HCT116 (cell line): ENCODE measurements at regions not wholly inside any gene's neighbourhood (a gene's known extent, or its start where the extent isn't known, plus 50 kb on each side); places are given as distances from the start of the nearest gene placed in this dataset.

Experiments used
- ATAC-seq: fragments of 200-7000 bp; cut with Tn5 transposase; 2 replicates; pipeline ENCODE4 v1.9.1; 2020; ENCODE audit warnings: mild to moderate bottlenecking, moderate library complexity
- BruUV-seq: library from RNA; stranded (reverse); fragments of 400-500 nt; replicated peaks from 2 replicates; lab custom pipeline; 2021; lab: Mats Ljungman, UMichigan
- CTCF ChIA-PET: fragments of 300-600 bp; sonication (Branson Sonifier 250); formaldehyde crosslinking; loops from one replicate; lab custom pipeline; 2021; ENCODE audit warnings: antibody characterized with exemption; lab: Charles Lee
- POLR2A ChIA-PET: fragments of 300-600, 350-600 bp; sonication (Branson Sonifier 250); formaldehyde crosslinking; loops from one replicate; lab custom pipeline; 2021; ENCODE audit warnings: antibody characterized with exemption; lab: Charles Lee
- RAD21 ChIA-PET, 2 experiments: fragments of 300-600 bp; sonication (Branson Sonifier 250); formaldehyde crosslinking; loops; one replicate each; lab custom pipeline; 2023; ENCODE audit warnings: low total read pairs in 2 of 2; ENCODE audit not compliant: uncharacterized antibody in 2 of 2, unreplicated experiment in 2 of 2, low non-redundant PET in 1 of 2; lab: Charles Lee
- DNase-seq: peaks from one replicate; pipeline ENCODE4 v3.0.0-alpha.2; 2010; ENCODE audit warnings: low read depth, low spot score
- H2AFZ ChIP-seq: fragments of 200-600 bp; shearing (Covaris generic), sonication (generic); 2 replicates; pipeline ENCODE4 v1.6.1; 2017; ENCODE audit warnings: low read depth, mixed run types, mixed read lengths, antibody characterized with exemption, low read length; ENCODE audit not compliant: poor library complexity, severe bottlenecking
- H3K27ac ChIP-seq: 2 replicates; pipeline ENCODE4 v1.5.1; 2012; ENCODE audit warnings: low read depth, low read length
- H3K27me3 ChIP-seq: fragments of 200-600 bp; sonication (generic); 2 replicates; pipeline ENCODE4 v1.6.1; 2016; ENCODE audit warnings: mixed run types, low read length, mixed read lengths; ENCODE audit not compliant: insufficient read depth
- H3K36me3 ChIP-seq, 2 experiments: fragments of 200-500 bp in 1 of 2; fragments of 200-600 bp in 1 of 2; sonication (Bioruptor generic) in 1 of 2; sonication (generic) in 1 of 2; 2 replicates each; pipeline versions ENCODE4 v1.5.1 to v1.6.1; 2014 to 2016; ENCODE audit warnings: low read length in 2 of 2, inconsistent platforms in 1 of 2, mixed read lengths in 1 of 2, mixed run types in 1 of 2; ENCODE audit not compliant: insufficient read depth in 2 of 2, control insufficient read depth in 1 of 2
- H3K4me1 ChIP-seq, 2 experiments: fragments of 200-600 bp in 1 of 2; sonication (generic) in 1 of 2; 2 replicates each; pipeline versions ENCODE4 v1.5.1 to v1.6.1; 2012 to 2017; ENCODE audit warnings: low read length in 2 of 2, inconsistent platforms in 1 of 2, mild to moderate bottlenecking in 1 of 2, mixed read lengths in 1 of 2, mixed run types in 1 of 2, moderate library complexity in 1 of 2; ENCODE audit not compliant: insufficient read depth in 2 of 2, control insufficient read depth in 1 of 2
- H3K4me2 ChIP-seq: fragments of 200-600 bp; sonication (generic); 2 replicates; pipeline ENCODE4 v1.6.1; 2017; ENCODE audit warnings: mixed run types, low read length, mixed read lengths
- H3K4me3 ChIP-seq, 2 experiments: fragments of 200-600 bp in 1 of 2; sonication (generic) in 1 of 2; replicated peaks in 1 of 2; 2 replicates each; pipeline ENCODE4 v1.5.1; 2011 to 2016; ENCODE audit warnings: low read length in 2 of 2, control low read depth in 1 of 2, low read depth in 1 of 2, mild to moderate bottlenecking in 1 of 2, mixed read lengths in 1 of 2, mixed run types in 1 of 2
- H3K79me2 ChIP-seq: fragments of 200-600 bp; sonication (generic); 2 replicates; pipeline ENCODE4 v1.6.1; 2017; ENCODE audit warnings: mild to moderate bottlenecking, mixed run types, low read length, moderate library complexity, mixed read lengths; ENCODE audit not compliant: insufficient read depth
- H3K9ac ChIP-seq: fragments of 200-600 bp; sonication (generic); 2 replicates; pipeline ENCODE4 v1.6.1; 2016; ENCODE audit warnings: low read length, mixed read lengths
- H3K9me2 ChIP-seq: fragments of 200-600 bp; sonication (generic), shearing (Covaris generic); 2 replicates; pipeline ENCODE4 v1.6.1; 2017; ENCODE audit warnings: mixed run types, mild to moderate bottlenecking, moderate library complexity; ENCODE audit not compliant: insufficient read depth
- H3K9me3 ChIP-seq, 2 experiments: fragments of 200-500 bp in 1 of 2; fragments of 200-600 bp in 1 of 2; sonication (Bioruptor generic) in 1 of 2; sonication (generic) in 1 of 2; 2 replicates each; pipeline ENCODE4 v1.6.1; 2014 to 2017; ENCODE audit warnings: low read length in 2 of 2, mixed read lengths in 2 of 2, inconsistent platforms in 1 of 2, low read depth in 1 of 2, mild to moderate bottlenecking in 1 of 2, mixed run types in 1 of 2, moderate library complexity in 1 of 2; ENCODE audit not compliant: control insufficient read depth in 1 of 2, insufficient read depth in 1 of 2
- H4K20me1 ChIP-seq: fragments of 200-600 bp; sonication (generic), shearing (Covaris generic); 2 replicates; pipeline ENCODE4 v1.6.1; 2017; ENCODE audit warnings: mixed run types, mild to moderate bottlenecking, moderate library complexity; ENCODE audit not compliant: insufficient read depth
- ATF3 ChIP-seq: IDR thresholded peaks from 2 replicates; pipeline ENCODE4 v1.6.1; 2012
- CBX3 ChIP-seq: IDR thresholded peaks from 2 replicates; pipeline ENCODE4 v1.6.1; 2012; ENCODE audit warnings: low read depth
- EGR1 ChIP-seq: IDR thresholded peaks from 2 replicates; pipeline ENCODE4 v1.6.1; 2012; ENCODE audit warnings: low read depth
- ELF1 ChIP-seq: IDR thresholded peaks from 2 replicates; pipeline ENCODE4 v1.6.1; 2012; ENCODE audit warnings: low read depth, borderline replicate concordance
- EZH2 ChIP-seq: fragments of 200-600 bp; sonication (generic); IDR thresholded peaks from 2 replicates; pipeline ENCODE4 v1.6.1; 2017; ENCODE audit warnings: antibody characterized with exemption, mixed run types
- EZH2phosphoT487 ChIP-seq: fragments of 200-600 bp; IDR thresholded peaks from 2 replicates; pipeline ENCODE4 v1.6.1; 2018; ENCODE audit warnings: antibody characterized with exemption, borderline replicate concordance
- JUND ChIP-seq: IDR thresholded peaks from 2 replicates; pipeline ENCODE4 v1.6.1; 2012
- POLR2A ChIP-seq: IDR thresholded peaks from 2 replicates; pipeline ENCODE4 v1.7.0; 2011; ENCODE audit warnings: borderline replicate concordance; ENCODE audit not compliant: insufficient read depth, insufficient read length; ENCODE audit errors: extremely low read depth
- REST ChIP-seq: IDR thresholded peaks from 2 replicates; pipeline ENCODE4 v1.6.1; 2012; ENCODE audit warnings: low read depth
- SIN3A ChIP-seq: IDR thresholded peaks from 2 replicates; pipeline ENCODE4 v1.6.1; 2012; ENCODE audit warnings: low read depth
- SP1 ChIP-seq: IDR thresholded peaks from 2 replicates; pipeline ENCODE4 v1.6.1; 2012; ENCODE audit warnings: low read depth
- SRF ChIP-seq: IDR thresholded peaks from 2 replicates; pipeline ENCODE4 v1.6.1; 2012; ENCODE audit warnings: low read depth
- TCF7L2 ChIP-seq: IDR thresholded peaks from 2 replicates; pipeline ENCODE4 v1.7.0; 2011; ENCODE audit warnings: borderline replicate concordance, inconsistent platforms; ENCODE audit not compliant: insufficient read depth, insufficient read length; ENCODE audit errors: extremely low read depth
- ZFX ChIP-seq: fragments of 450-650 bp; IDR thresholded peaks from 2 replicates; pipeline ENCODE4 v1.6.1; 2017
- ZNF274 ChIP-seq: fragments of 200-500 bp; sonication (Bioruptor generic); IDR thresholded peaks from 2 replicates; pipeline ENCODE4 v1.6.1; 2014; ENCODE audit warnings: mild to moderate bottlenecking, low read depth, low read length, inconsistent platforms
- intact Hi-C: fragments of 100-400 bp; cut with micrococcal nuclease; formaldehyde crosslinking; loops from 2 replicates; pipeline ENCODE4 v1.10.0; 2022
- TF ChIP-seq, protein P1 (sequence below), 3 experiments: fragments of 200-600 bp in 1 of 3; sonication (generic) in 1 of 3; IDR thresholded peaks in 2 of 3; conservative IDR thresholded peaks in 1 of 3; 2 replicates each; pipeline ENCODE4 v1.5.1; 2012 to 2017; ENCODE audit warnings: low read depth in 2 of 3, low read length in 2 of 3, antibody characterized with exemption in 1 of 3, borderline replicate concordance in 1 of 3, control low read depth in 1 of 3, mild to moderate bottlenecking in 1 of 3, mixed read lengths in 1 of 3, mixed run types in 1 of 3, moderate library complexity in 1 of 3; ENCODE audit not compliant: insufficient read depth in 1 of 3

DNA sequence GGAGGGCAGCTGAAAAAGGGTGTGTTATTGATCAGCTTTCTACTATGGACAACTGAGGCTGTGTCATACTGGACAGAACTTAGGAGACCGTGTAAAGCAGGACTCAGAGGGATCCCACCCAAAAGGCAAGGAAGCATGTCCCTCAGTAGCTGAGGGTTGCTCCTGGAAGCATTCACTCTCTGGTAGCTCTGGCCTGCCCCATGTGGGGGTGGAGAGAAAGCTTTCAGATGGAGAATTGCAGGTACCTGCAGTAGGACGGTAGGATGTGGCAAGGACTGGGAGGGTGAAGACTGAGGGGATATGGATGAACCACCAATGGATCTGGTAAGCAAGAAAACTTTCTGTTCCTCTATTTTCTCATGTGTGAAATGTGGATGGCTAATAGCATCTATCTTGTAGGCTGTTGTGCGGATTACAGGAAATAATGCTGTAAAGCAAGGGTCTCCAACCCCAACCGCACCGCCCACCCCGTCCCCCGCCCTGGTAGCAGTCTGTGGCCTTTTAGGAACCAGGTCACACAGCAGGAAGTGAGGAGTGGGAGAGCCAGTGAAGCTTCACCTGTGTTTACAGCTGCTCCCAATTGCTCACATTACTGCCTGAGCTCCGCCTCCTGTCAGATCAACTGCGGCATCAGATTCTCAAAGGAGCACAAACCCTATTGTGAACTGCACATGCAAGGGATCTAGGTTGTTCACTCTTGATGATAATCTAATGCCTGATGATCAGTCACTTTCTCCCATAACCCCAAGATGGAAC, 157.7 kb upstream of the PROK2 start:
- Histone ChIP-seq H3K9ac (no peak overlapping the region), H3K79me2 (no peaks in the 10 kb centered on the region), H3K9me3 (no peaks in the 10 kb centered on the region), H3K36me3 (no peaks in the 10 kb centered on the region), H3K4me1 (no peaks in the 10 kb centered on the region), H3K27me3 (peaks cover 37% of the 10 kb centered on the region), H3K9me2 (no peaks in the 10 kb centered on the region), H3K4me2 (no peak overlapping the region), H2AFZ (no peak overlapping the region), H3K27ac (no peak overlapping the region), H4K20me1 (no peaks in the 10 kb centered on the region), H3K4me3 (no peak overlapping the region)
- RAD21 ChIA-PET = no interaction called here
- no peak for ATAC-seq
- CTCF ChIA-PET = interaction anchor here (1.3 to 1.6 kb wide), 2 partner anchors 11 to 16 kb away, joined by 3 to 4 read pairs; no protein-coding TSS in a partner anchor
- POLR2A ChIA-PET = no interaction called here
- DNase-seq = no peak
- intact Hi-C loops = no loop called here
- BruUV-seq = no TSS peak
- TF ChIP-seq ZNF274 (no peak), ATF3 (no peak), SP1 (no peak), TCF7L2 (no peak), EZH2phosphoT487 (no peak), SRF (no peak), SIN3A (no peak), CBX3 (no peak), ZFX (no peak), POLR2A (no peak), JUND (no peak), EGR1 (no peak), EZH2 (no peak), ELF1 (no peak), REST (no peak)
- TF ChIP-seq, protein P1, sequence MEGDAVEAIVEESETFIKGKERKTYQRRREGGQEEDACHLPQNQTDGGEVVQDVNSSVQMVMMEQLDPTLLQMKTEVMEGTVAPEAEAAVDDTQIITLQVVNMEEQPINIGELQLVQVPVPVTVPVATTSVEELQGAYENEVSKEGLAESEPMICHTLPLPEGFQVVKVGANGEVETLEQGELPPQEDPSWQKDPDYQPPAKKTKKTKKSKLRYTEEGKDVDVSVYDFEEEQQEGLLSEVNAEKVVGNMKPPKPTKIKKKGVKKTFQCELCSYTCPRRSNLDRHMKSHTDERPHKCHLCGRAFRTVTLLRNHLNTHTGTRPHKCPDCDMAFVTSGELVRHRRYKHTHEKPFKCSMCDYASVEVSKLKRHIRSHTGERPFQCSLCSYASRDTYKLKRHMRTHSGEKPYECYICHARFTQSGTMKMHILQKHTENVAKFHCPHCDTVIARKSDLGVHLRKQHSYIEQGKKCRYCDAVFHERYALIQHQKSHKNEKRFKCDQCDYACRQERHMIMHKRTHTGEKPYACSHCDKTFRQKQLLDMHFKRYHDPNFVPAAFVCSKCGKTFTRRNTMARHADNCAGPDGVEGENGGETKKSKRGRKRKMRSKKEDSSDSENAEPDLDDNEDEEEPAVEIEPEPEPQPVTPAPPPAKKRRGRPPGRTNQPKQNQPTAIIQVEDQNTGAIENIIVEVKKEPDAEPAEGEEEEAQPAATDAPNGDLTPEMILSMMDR (IDR thresholded peaks at IDR 0.05 in 2 of 3, conservative IDR thresholded peaks at IDR 0.05 in 1 of 3; ENCODE audit: borderline replicate concordance in 1 of 3, insufficient read depth in 1 of 3, low read depth in 2 of 3, low read length in 2 of 3) = no peak
